HepG2 (cell line): ENCODE measurements at regions not wholly inside any gene's neighbourhood (a gene's known extent, or its start where the extent isn't known, plus 50 kb on each side); places are given as distances from the start of the nearest gene placed in this dataset.

Experiments used
- ATAC-seq: fragments of 200-7000 bp; cut with Tn5 transposase; 3 replicates; pipeline ENCODE4 v1.9.1; 2020; ENCODE audit warnings: mild to moderate bottlenecking, moderate library complexity
- BruUV-seq: library from RNA; stranded (reverse); fragments of 400-500 nt; replicated peaks from 2 replicates; lab custom pipeline; 2021; lab: Mats Ljungman, UMichigan
- CTCF ChIA-PET: fragments of 300-600 bp; formaldehyde crosslinking; extraction: SDS; loops from one replicate; lab custom pipeline; 2021; ENCODE audit warnings: low total read pairs, inconsistent platforms, low intra/inter-chr PET ratio; lab: Yijun Ruan, JAX
- POLR2A ChIA-PET: fragments of 350-600 bp; sonication (Branson Sonifier 250); formaldehyde crosslinking; loops from one replicate; lab custom pipeline; 2020; ENCODE audit warnings: antibody characterized with exemption, inconsistent platforms; lab: Yijun Ruan, JAX
- DNase-seq: peaks from one replicate; pipeline ENCODE4 v3.0.0-alpha.2; 2015; ENCODE audit warnings: low spot score
- FAIRE-seq: peaks from 3 replicates; lab custom pipeline; 2011; peaks lifted over from hg19 to GRCh38; lab: Jason Lieb, UNC
- H2AFZ ChIP-seq: one replicate; pipeline ENCODE4 v1.6.1; 2011; ENCODE audit warnings: low read length, inconsistent platforms
- H3K27ac ChIP-seq: fragments of 300-600 bp; 3 replicates; pipeline ENCODE4 v1.8.0; 2011; ENCODE audit warnings: mixed run types, mild to moderate bottlenecking, mixed read lengths, low read length, inconsistent platforms; ENCODE audit not compliant: insufficient read depth; ENCODE audit errors: extremely low read length
- H3K27me3 ChIP-seq, 2 experiments: fragments of 200-600 bp in 1 of 2; 2 replicates in 1 of 2; 3 replicates in 1 of 2; pipeline versions ENCODE4 v1.6.0 to v1.8.0; 2011; ENCODE audit warnings: low read length in 2 of 2, mild to moderate bottlenecking in 2 of 2, moderate library complexity in 2 of 2, inconsistent platforms in 1 of 2; ENCODE audit not compliant: insufficient read depth in 2 of 2, control insufficient read depth in 1 of 2
- H3K36me3 ChIP-seq, 2 experiments: fragments of 200-600 bp in 1 of 2; replicated peaks in 1 of 2; 2 replicates in 1 of 2; 3 replicates in 1 of 2; pipeline versions ENCODE4 v1.5.1 to v1.8.0; 2011; ENCODE audit warnings: low read length in 2 of 2, inconsistent platforms in 1 of 2; ENCODE audit not compliant: insufficient read depth in 2 of 2, control insufficient read depth in 1 of 2
- H3K4me1 ChIP-seq: 2 replicates; pipeline ENCODE4 v1.5.1; 2012; ENCODE audit warnings: low read length, inconsistent platforms; ENCODE audit not compliant: insufficient read depth
- H3K4me2 ChIP-seq: 2 replicates; pipeline ENCODE4 v1.6.0; 2011; ENCODE audit warnings: low read depth, low read length, inconsistent platforms
- H3K4me3 ChIP-seq, 3 experiments: fragments of 200-600 bp in 1 of 3; sonication (generic), shearing (Covaris generic) in 1 of 3; replicated peaks in 1 of 3; 2 replicates each; pipeline ENCODE4 v1.5.1; 2011 to 2016; ENCODE audit warnings: low read length in 3 of 3, inconsistent platforms in 2 of 3, low read depth in 2 of 3, mild to moderate bottlenecking in 2 of 3, control low read depth in 1 of 3, mixed read lengths in 1 of 3; ENCODE audit not compliant: insufficient read depth in 1 of 3
- H3K79me2 ChIP-seq: one replicate; pipeline ENCODE4 v1.6.1; 2011; ENCODE audit warnings: low read length, inconsistent platforms; ENCODE audit not compliant: insufficient read depth
- H3K9ac ChIP-seq: 2 replicates; pipeline ENCODE4 v1.6.0; 2011; ENCODE audit warnings: mild to moderate bottlenecking, low read depth, low read length, inconsistent platforms; ENCODE audit not compliant: insufficient read depth
- H3K9me3 ChIP-seq: 2 replicates; pipeline ENCODE4 v1.5.1; 2012; ENCODE audit warnings: mild to moderate bottlenecking, low read length
- H4K20me1 ChIP-seq: 2 replicates; pipeline ENCODE4 v1.6.0; 2011; ENCODE audit warnings: inconsistent platforms, mild to moderate bottlenecking, low read length, moderate library complexity; ENCODE audit not compliant: insufficient read depth
- AHR ChIP-seq: IDR thresholded peaks from 2 replicates; pipeline ENCODE4 v1.6.1; 2018; ENCODE audit warnings: missing genetic modification reagents, missing compliant biosample characterization
- ETV5 ChIP-seq: IDR thresholded peaks from 2 replicates; pipeline ENCODE4 v1.6.1; 2018; ENCODE audit warnings: missing biosample characterization, missing genetic modification reagents, inconsistent platforms, borderline replicate concordance
- ETV6 ChIP-seq: sonication (generic); formaldehyde crosslinking; conservative IDR thresholded peaks from 2 replicates; pipeline ENCODE4 v1.4.0; 2020; ENCODE audit warnings: missing genetic modification reagents
- HNF4A ChIP-seq: sonication (generic); formaldehyde crosslinking; IDR thresholded peaks from 2 replicates; pipeline ENCODE4 v1.4.0; 2020; ENCODE audit warnings: missing genetic modification reagents
- HOXA3 ChIP-seq: sonication (generic); formaldehyde crosslinking; IDR thresholded peaks from 2 replicates; pipeline ENCODE4 v1.5.0; 2020; ENCODE audit warnings: missing genetic modification reagents
- JUND ChIP-seq: sonication (generic); formaldehyde crosslinking; IDR thresholded peaks from 2 replicates; pipeline ENCODE4 v1.8.0; 2022; ENCODE audit warnings: mild to moderate bottlenecking, missing genetic modification reagents
- MIER3 ChIP-seq: IDR thresholded peaks from 2 replicates; pipeline ENCODE4 v1.6.1; 2016; ENCODE audit warnings: missing compliant biosample characterization, borderline replicate concordance
- MZF1 ChIP-seq: sonication (generic); formaldehyde crosslinking; IDR thresholded peaks from 2 replicates; pipeline ENCODE4 v1.8.1; 2023; ENCODE audit warnings: mild to moderate bottlenecking, missing genetic modification reagents, borderline replicate concordance
- NCOA5 ChIP-seq: sonication (generic); formaldehyde crosslinking; IDR thresholded peaks from 2 replicates; pipeline ENCODE4 v1.4.0; 2020; ENCODE audit warnings: missing genetic modification reagents
- NFATC3 ChIP-seq: sonication (generic); formaldehyde crosslinking; IDR thresholded peaks from 2 replicates; pipeline ENCODE4 v1.5.1; 2020; ENCODE audit warnings: mild to moderate bottlenecking, missing genetic modification reagents
- RBAK ChIP-seq: sonication (generic); formaldehyde crosslinking; IDR thresholded peaks from 2 replicates; pipeline ENCODE4 v1.5.1; 2020; ENCODE audit warnings: mild to moderate bottlenecking, missing genetic modification reagents
- SNRNP70 ChIP-seq: fragments of 200-400 bp; formaldehyde crosslinking; IDR thresholded peaks from 2 replicates; pipeline ENCODE4 v1.6.1; 2017; ENCODE audit warnings: mild to moderate bottlenecking, low read depth, low read length, moderate library complexity
- SPEN ChIP-seq: sonication (generic); formaldehyde crosslinking; IDR thresholded peaks from 2 replicates; pipeline ENCODE4 v1.5.1; 2020; ENCODE audit warnings: low read depth, mild to moderate bottlenecking, missing genetic modification reagents
- SYNCRIP ChIP-seq: fragments of 200-400 bp; formaldehyde crosslinking; IDR thresholded peaks from 2 replicates; pipeline ENCODE4 v1.6.1; 2018; ENCODE audit warnings: mild to moderate bottlenecking, low read depth, low read length; ENCODE audit not compliant: insufficient read depth
- ZFP36 ChIP-seq: fragments of 150-350 bp; IDR thresholded peaks from 2 replicates; pipeline ENCODE4 v1.6.1; 2018; ENCODE audit warnings: borderline replicate concordance, low read length, low read depth; ENCODE audit not compliant: partially characterized antibody
- ZNF253 ChIP-seq: sonication (generic); formaldehyde crosslinking; IDR thresholded peaks from 2 replicates; pipeline ENCODE4 v1.8.0; 2022; ENCODE audit warnings: mild to moderate bottlenecking, missing genetic modification reagents, borderline replicate concordance
- ZNF256 ChIP-seq: sonication (generic); formaldehyde crosslinking; conservative IDR thresholded peaks from 2 replicates; pipeline ENCODE4 v1.4.0; 2020; ENCODE audit warnings: missing genetic modification reagents
- ZNF549 ChIP-seq: sonication (generic); formaldehyde crosslinking; IDR thresholded peaks from 2 replicates; pipeline ENCODE4 v1.5.0; 2020; ENCODE audit warnings: missing genetic modification reagents
- ZNF674 ChIP-seq: sonication (generic); formaldehyde crosslinking; IDR thresholded peaks from 2 replicates; pipeline ENCODE4 v1.5.0; 2020; ENCODE audit warnings: low read depth, mild to moderate bottlenecking, missing genetic modification reagents
- ZNF773 ChIP-seq: sonication (generic); formaldehyde crosslinking; IDR thresholded peaks from 2 replicates; pipeline ENCODE4 v1.4.0; 2020; ENCODE audit warnings: missing genetic modification reagents, borderline replicate concordance
- ZNF883 ChIP-seq: sonication (generic); formaldehyde crosslinking; IDR thresholded peaks from 2 replicates; pipeline ENCODE4 v1.5.1; 2020; ENCODE audit warnings: mild to moderate bottlenecking, missing genetic modification reagents; ENCODE audit errors: not compliant biosample characterization
- WGBS: methylation state at CpG from one replicate; pipeline ENCODE4 v1.1.6; 2017; ENCODE audit warnings: low lambda C conversion rate; 5-methylcytosine and 5-hydroxymethylcytosine counted together
- in situ Hi-C: cut with HindIII; loops from 2 replicates; pipeline ENCODE4 v1.10.0; 2017; ENCODE audit warnings: low pct_unique_long_range_greater_than_20kb; ENCODE audit not compliant: extremely low pct_ligation_motif_present
- intact Hi-C: fragments of 100-400 bp; cut with micrococcal nuclease; formaldehyde crosslinking; loops from one replicate; pipeline ENCODE4 v1.10.0; 2022; ENCODE audit not compliant: unreplicated experiment
- TF ChIP-seq, protein P1 (sequence below): sonication (generic); formaldehyde crosslinking; IDR thresholded peaks from 2 replicates; pipeline ENCODE4 v1.4.0; 2020; ENCODE audit warnings: missing genetic modification reagents
- TF ChIP-seq, protein P2 (sequence below): IDR thresholded peaks from 2 replicates; pipeline ENCODE4 v1.6.1; 2016; ENCODE audit warnings: missing genetic modification reagents, missing compliant biosample characterization

DNA sequence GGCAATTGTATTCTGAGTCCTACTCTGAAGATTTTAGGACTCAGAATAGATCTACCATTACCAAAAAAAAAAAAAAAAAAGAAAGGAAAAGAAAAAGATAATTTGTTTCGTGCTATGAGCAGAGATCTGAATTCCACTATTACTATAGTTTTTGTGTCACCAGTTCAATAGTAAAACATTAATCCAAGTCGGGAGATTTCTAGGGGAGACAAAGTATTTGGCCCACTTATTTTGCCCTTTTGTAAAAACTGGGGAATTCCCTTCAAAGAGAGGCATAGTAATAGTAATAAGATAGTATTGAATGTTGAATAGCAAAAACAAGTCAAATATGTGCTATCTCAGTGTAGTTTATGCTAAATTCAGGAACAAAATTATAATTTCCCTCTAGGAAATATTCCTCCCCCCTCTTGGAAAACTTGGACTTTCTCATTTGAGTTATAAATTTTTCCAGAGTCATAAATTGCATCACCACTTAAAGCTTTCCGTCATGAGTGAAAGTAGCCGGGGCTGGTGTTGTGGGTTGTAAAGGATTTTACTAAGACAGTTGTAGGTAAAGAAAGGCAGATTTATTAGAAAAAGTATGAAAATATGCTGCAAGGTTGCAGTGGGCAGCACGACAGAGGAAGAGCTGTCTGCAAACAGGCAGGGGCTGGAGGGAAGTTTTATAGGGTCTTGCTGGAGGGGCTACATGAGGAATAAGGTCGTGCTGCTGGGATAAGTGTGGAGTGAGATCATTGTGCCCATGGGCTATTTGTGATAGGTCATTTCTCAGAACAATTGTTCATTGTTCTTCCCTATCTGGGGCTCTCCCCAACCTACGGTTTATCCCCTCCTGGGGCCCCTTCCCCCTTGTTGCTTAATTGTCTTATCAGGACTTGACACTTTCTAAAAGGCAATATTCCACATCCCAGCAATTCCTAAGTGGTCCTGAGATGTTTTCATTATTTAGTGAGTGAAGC, 1009.9 kb downstream of the PLA2G4A start (continued):
- TF ChIP-seq SPEN (CRISPR knock-in tag) = no peak
- no peak for TF ChIP-seq NFATC3 (CRISPR knock-in tag)
- TF ChIP-seq NCOA5 (CRISPR knock-in tag) = no peak
- TF ChIP-seq AHR (CRISPR knock-in tag) = no peak
- no peak for TF ChIP-seq HOXA3 (CRISPR knock-in tag)

DNA sequence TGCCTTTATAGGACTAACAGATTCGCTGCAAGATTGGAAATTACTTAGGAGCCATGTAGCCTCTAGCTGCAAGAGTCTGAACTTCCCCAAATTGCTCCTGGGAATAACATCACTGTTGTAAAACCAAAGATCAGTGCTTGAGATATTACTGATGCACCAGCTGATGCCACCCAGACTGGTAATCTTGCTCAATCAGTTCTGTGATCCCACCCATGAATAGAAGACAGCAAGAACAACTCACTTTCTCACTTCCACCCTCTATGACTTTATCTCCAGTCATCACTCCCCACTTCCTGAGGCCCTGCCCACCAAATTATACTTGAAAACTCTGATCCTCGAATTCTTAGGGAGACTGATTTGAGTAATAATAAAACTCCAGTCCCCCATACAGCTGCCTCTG, 1011.1 kb downstream of the PLA2G4A start:
- FAIRE-seq (no peak), ATAC-seq (no peak), DNase-seq (no peak)
- WGBS = 0% methylated on average over 2 of the region's 2 CpGs
- H3K27me3 ChIP-seq = no peaks in the 10 kb centered on the region
- BruUV-seq = no TSS peak
- in situ Hi-C loops = no loop called here
- H3K9ac ChIP-seq = no peak overlapping the region
- H3K36me3 ChIP-seq = no peaks in the 10 kb centered on the region
- H3K4me2 ChIP-seq = no peak overlapping the region
- ChIA-PET POLR2A (no interaction called here), CTCF (no interaction called here)
- H3K79me2 ChIP-seq = no peaks in the 10 kb centered on the region
- H3K27ac ChIP-seq = no peak overlapping the region
- no peak overlapping the region for H3K4me3 ChIP-seq
- intact Hi-C loops = no loop called here
- H3K9me3 ChIP-seq = no peaks in the 10 kb centered on the region
- H2AFZ ChIP-seq = no peak overlapping the region
- no peaks in the 10 kb centered on the region for H4K20me1 ChIP-seq
- no peaks in the 10 kb centered on the region for H3K4me1 ChIP-seq
- TF ChIP-seq RBAK (CRISPR knock-in tag) (no peak), ZNF256 (CRISPR knock-in tag) (no peak), MIER3 (CRISPR knock-in tag) (no peak), ZNF883 (no peak), ETV6 (CRISPR knock-in tag) (no peak), SNRNP70 (no peak), JUND (CRISPR knock-in tag) (no peak), ZNF253 (CRISPR knock-in tag) (no peak), ZNF773 (CRISPR knock-in tag) (no peak), ZNF549 (CRISPR knock-in tag) (no peak), ZFP36 (no peak), ETV5 (CRISPR knock-in tag) (no peak), HNF4A (CRISPR knock-in tag) (no peak), MZF1 (CRISPR knock-in tag) (no peak), ZNF674 (CRISPR knock-in tag) (no peak), SYNCRIP (no peak)
- TF ChIP-seq, protein P1, sequence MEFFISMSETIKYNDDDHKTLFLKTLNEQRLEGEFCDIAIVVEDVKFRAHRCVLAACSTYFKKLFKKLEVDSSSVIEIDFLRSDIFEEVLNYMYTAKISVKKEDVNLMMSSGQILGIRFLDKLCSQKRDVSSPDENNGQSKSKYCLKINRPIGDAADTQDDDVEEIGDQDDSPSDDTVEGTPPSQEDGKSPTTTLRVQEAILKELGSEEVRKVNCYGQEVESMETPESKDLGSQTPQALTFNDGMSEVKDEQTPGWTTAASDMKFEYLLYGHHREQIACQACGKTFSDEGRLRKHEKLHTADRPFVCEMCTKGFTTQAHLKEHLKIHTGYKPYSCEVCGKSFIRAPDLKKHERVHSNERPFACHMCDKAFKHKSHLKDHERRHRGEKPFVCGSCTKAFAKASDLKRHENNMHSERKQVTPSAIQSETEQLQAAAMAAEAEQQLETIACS (CRISPR knock-in tag) = no peak
- TF ChIP-seq, protein P2, sequence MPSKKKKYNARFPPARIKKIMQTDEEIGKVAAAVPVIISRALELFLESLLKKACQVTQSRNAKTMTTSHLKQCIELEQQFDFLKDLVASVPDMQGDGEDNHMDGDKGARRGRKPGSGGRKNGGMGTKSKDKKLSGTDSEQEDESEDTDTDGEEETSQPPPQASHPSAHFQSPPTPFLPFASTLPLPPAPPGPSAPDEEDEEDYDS = no peak
